Prostate gland (tissue), 2 donors: ENCODE measurements at regions not wholly inside any gene's neighbourhood (a gene's known extent, or its start where the extent isn't known, plus 50 kb on each side); places are given as distances from the start of the nearest gene placed in this dataset.

Experiments used
- POLR2A ChIP-seq: fragments of 450-650 bp; IDR thresholded peaks from one replicate; pipeline ENCODE4 v1.6.1; 2016; ENCODE audit warnings: antibody characterized with exemption, mild to moderate bottlenecking
- TF ChIP-seq, protein P1 (sequence below), 4 experiments: fragments of 200-600 bp in 2 of 4; fragments of 450-650 bp in 2 of 4; sonication (generic) in 2 of 4; IDR thresholded peaks; 1 replicate in 3 of 4; 2 replicates in 1 of 4; pipeline ENCODE4 v1.5.1; 2016 to 2019; ENCODE audit warnings: antibody characterized with exemption in 4 of 4, mild to moderate bottlenecking in 2 of 4, moderate library complexity in 2 of 4

DNA sequence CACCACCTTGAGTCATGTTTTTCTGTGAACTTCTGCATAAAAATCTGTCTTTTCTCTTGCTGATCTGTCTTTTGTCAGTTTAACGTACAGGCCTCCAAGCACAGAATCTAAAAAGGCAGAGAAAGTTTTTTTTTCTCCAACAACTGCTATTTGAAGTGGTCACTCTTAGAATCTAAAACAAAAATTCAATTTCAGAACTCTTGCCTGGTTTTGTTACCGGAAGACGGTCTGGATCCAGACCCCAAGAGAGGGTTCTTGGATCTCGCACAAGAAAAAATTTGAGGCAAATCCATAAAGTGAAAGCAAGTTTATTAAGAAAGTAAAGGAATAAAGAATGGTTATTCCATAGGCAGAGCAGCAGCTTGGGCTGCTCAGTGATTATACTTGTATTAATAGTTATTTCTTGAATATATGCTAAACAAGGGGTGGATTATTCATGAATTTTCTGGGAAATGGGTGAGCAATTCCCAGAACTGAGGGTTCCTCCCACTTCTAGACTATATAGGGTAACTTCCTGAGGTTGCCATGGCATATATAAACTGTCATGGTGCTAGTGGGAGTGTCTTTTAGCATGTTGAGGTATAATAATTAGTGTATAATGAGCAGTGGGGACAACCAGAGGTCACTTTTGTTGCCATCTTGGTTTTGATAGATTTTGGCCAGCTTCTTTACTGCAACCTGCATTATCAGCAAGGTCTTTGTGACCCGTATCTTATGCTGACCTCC is 150.0 kb upstream of the PLEKHA5 start:
- TF ChIP-seq, protein P1, sequence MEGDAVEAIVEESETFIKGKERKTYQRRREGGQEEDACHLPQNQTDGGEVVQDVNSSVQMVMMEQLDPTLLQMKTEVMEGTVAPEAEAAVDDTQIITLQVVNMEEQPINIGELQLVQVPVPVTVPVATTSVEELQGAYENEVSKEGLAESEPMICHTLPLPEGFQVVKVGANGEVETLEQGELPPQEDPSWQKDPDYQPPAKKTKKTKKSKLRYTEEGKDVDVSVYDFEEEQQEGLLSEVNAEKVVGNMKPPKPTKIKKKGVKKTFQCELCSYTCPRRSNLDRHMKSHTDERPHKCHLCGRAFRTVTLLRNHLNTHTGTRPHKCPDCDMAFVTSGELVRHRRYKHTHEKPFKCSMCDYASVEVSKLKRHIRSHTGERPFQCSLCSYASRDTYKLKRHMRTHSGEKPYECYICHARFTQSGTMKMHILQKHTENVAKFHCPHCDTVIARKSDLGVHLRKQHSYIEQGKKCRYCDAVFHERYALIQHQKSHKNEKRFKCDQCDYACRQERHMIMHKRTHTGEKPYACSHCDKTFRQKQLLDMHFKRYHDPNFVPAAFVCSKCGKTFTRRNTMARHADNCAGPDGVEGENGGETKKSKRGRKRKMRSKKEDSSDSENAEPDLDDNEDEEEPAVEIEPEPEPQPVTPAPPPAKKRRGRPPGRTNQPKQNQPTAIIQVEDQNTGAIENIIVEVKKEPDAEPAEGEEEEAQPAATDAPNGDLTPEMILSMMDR (IDR thresholded peaks at IDR 0.05) = no peak
- no peak for TF ChIP-seq POLR2A
